Liver (tissue), 8 donors: ENCODE measurements at regions not wholly inside any gene's neighbourhood (a gene's known extent, or its start where the extent isn't known, plus 50 kb on each side); places are given as distances from the start of the nearest gene placed in this dataset.

ENCODE experiments used
- DNase-seq: peaks from one replicate; pipeline ENCODE4 v3.0.0-alpha.2; 2017; ENCODE audit warnings: low spot score
- H3K27ac ChIP-seq, 2 donors: one replicate each; pipeline ENCODE4 v1.7.0; 2013; ENCODE audit warnings: inconsistent platforms in 2 of 2, low read length in 2 of 2, control low read depth in 1 of 2, low read depth in 1 of 2, mild to moderate bottlenecking in 1 of 2
- H3K27me3 ChIP-seq, 4 donors: one replicate each; pipeline versions ENCODE4 v1.6.1 to v1.7.0; 2013; ENCODE audit warnings: low read length in 3 of 4, inconsistent platforms in 1 of 4, mild to moderate bottlenecking in 1 of 4, moderate library complexity in 1 of 4; ENCODE audit not compliant: control insufficient read depth in 4 of 4, insufficient read depth in 4 of 4
- H3K36me3 ChIP-seq, 4 donors: one replicate each; pipeline versions ENCODE4 v1.6.1 to v1.7.0; 2013; ENCODE audit warnings: low read length in 3 of 4, mild to moderate bottlenecking in 3 of 4, low read depth in 1 of 4, moderate library complexity in 1 of 4; ENCODE audit not compliant: control insufficient read depth in 4 of 4, insufficient read depth in 3 of 4
- H3K4me1 ChIP-seq, 4 donors: one replicate each; pipeline versions ENCODE4 v1.6.1 to v1.7.0; 2013; ENCODE audit warnings: low read length in 3 of 4, mild to moderate bottlenecking in 3 of 4, moderate library complexity in 1 of 4; ENCODE audit not compliant: control insufficient read depth in 4 of 4, insufficient read depth in 4 of 4
- H3K4me3 ChIP-seq, 3 donors: one replicate each; pipeline versions ENCODE4 v1.6.1 to v1.7.0; 2013; ENCODE audit warnings: low read length in 3 of 3, control low read depth in 1 of 3, low read depth in 1 of 3, mild to moderate bottlenecking in 1 of 3
- H3K9ac ChIP-seq, 2 donors: one replicate each; pipeline ENCODE4 v1.7.0; 2013; ENCODE audit warnings: low read length in 2 of 2, mild to moderate bottlenecking in 2 of 2, moderate library complexity in 2 of 2, control low read depth in 1 of 2, low read depth in 1 of 2
- H3K9me3 ChIP-seq, 4 donors: one replicate each; pipeline versions ENCODE4 v1.6.1 to v1.7.0; 2013; ENCODE audit warnings: low read length in 3 of 4; ENCODE audit not compliant: control insufficient read depth in 4 of 4
- EGR1 ChIP-seq, 2 donors: IDR thresholded peaks; 2 replicates each; pipeline ENCODE4 v1.6.1; 2016 to 2018; ENCODE audit warnings: antibody characterized with exemption in 2 of 2, low read depth in 2 of 2
- FOXA1 ChIP-seq: IDR thresholded peaks from 2 replicates; pipeline ENCODE4 v1.6.1; 2016; ENCODE audit warnings: antibody characterized with exemption
- FOXA2 ChIP-seq: IDR thresholded peaks from 2 replicates; pipeline ENCODE4 v1.6.1; 2016; ENCODE audit warnings: antibody characterized with exemption
- GABPA ChIP-seq, 2 donors: IDR thresholded peaks in 1 of 2; conservative IDR thresholded peaks in 1 of 2; 2 replicates each; pipeline ENCODE4 v1.6.1; 2016; ENCODE audit warnings: antibody characterized with exemption in 2 of 2, mild to moderate bottlenecking in 1 of 2, moderate library complexity in 1 of 2
- HNF4A ChIP-seq, 2 donors: conservative IDR thresholded peaks; 2 replicates each; pipeline ENCODE4 v1.6.1; 2016; ENCODE audit warnings: antibody characterized with exemption in 2 of 2, mild to moderate bottlenecking in 2 of 2
- HNF4G ChIP-seq: IDR thresholded peaks from 2 replicates; pipeline ENCODE4 v1.6.1; 2016; ENCODE audit warnings: antibody characterized with exemption
- JUND ChIP-seq, 2 donors: IDR thresholded peaks; 2 replicates each; pipeline ENCODE4 v1.6.1; 2016; ENCODE audit warnings: antibody characterized with exemption in 2 of 2
- NR2F2 ChIP-seq: IDR thresholded peaks from 2 replicates; pipeline ENCODE4 v1.6.1; 2016; ENCODE audit warnings: antibody characterized with exemption
- RAD21 ChIP-seq, 2 donors: IDR thresholded peaks; 2 replicates each; pipeline ENCODE4 v1.6.1; 2016; ENCODE audit warnings: antibody characterized with exemption in 2 of 2, mild to moderate bottlenecking in 2 of 2
- RXRA ChIP-seq, 2 donors: IDR thresholded peaks; 2 replicates each; pipeline ENCODE4 v1.6.1; 2017 to 2018; ENCODE audit warnings: antibody characterized with exemption in 2 of 2, mild to moderate bottlenecking in 1 of 2
- SP1 ChIP-seq: IDR thresholded peaks from 2 replicates; pipeline ENCODE4 v1.6.1; 2018; ENCODE audit warnings: antibody characterized with exemption, mild to moderate bottlenecking
- TAF1 ChIP-seq: conservative IDR thresholded peaks from 2 replicates; pipeline ENCODE4 v1.6.1; 2016; ENCODE audit warnings: antibody characterized with exemption, mild to moderate bottlenecking
- YY1 ChIP-seq: IDR thresholded peaks from 2 replicates; pipeline ENCODE4 v1.6.1; 2016; ENCODE audit warnings: antibody characterized with exemption, mild to moderate bottlenecking
- ZBTB33 ChIP-seq: IDR thresholded peaks from 2 replicates; pipeline ENCODE4 v1.6.1; 2016; ENCODE audit warnings: antibody characterized with exemption
- WGBS: extraction: QIAGEN DNeasy Blood & Tissue Kit; methylation state at CpG from one replicate; pipeline ENCODE4 v1.1.7; 2013; 5-methylcytosine and 5-hydroxymethylcytosine counted together
- TF ChIP-seq, protein P1 (sequence below): IDR thresholded peaks from 2 replicates; pipeline ENCODE4 v1.6.1; 2016; ENCODE audit warnings: antibody characterized with exemption
- TF ChIP-seq, protein P2 (sequence below): IDR thresholded peaks from 2 replicates; pipeline ENCODE4 v1.6.1; 2016; ENCODE audit warnings: antibody characterized with exemption, mild to moderate bottlenecking
- TF ChIP-seq, protein P3 (sequence below): IDR thresholded peaks from 2 replicates; pipeline ENCODE4 v1.6.1; 2016; ENCODE audit warnings: antibody characterized with exemption
- TF ChIP-seq, protein P4 (sequence below): fragments of 150-350 bp; IDR thresholded peaks from 2 replicates; pipeline ENCODE4 v1.5.1; 2017; ENCODE audit warnings: improper control_type of control experiment, low read depth, low read length; ENCODE audit not compliant: missing input control
- donor health status: healthy.
- donor health status: healthy.
- donor health status: healthy.
- donor health status: healthy.
- donor health status: healthy.

GRCh38 chr9:135214054-135214640 is 126.7 kb downstream of the OLFM1 start:
- TF ChIP-seq HNF4G (no peak), FOXA2 (no peak), YY1 (no peak)
- TF ChIP-seq, protein P1, sequence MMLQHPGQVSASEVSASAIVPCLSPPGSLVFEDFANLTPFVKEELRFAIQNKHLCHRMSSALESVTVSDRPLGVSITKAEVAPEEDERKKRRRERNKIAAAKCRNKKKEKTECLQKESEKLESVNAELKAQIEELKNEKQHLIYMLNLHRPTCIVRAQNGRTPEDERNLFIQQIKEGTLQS = no peak
- no peak for DNase-seq

DNA sequence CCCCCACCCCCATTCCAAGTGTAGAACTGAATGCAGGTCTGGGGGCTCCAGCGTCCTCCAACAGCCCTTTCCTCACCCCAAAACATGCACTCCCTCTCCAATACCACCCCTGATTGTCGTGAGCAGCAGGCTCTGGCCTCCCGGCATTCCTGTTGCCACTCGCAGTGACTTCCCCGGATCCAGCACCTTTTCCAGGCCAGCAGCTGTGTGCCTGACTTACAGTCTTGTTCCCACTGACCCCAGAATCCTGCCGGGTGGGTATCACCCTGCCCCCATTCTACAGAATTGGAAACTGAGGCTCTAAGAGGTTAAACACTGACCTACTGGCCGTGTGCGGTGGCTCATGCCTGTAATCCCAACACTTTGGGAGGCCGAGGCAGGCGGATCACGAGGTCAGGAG is 127.2 kb downstream of the OLFM1 start:
- peaks cover 0 to 14% (median 6%) of the 10 kb centered on the region in 4 donors for H3K4me1 ChIP-seq
- no peak overlapping the region for H3K4me3 ChIP-seq
- H3K27me3 ChIP-seq = peaks cover 0 to 14% (median 0%) of the 10 kb centered on the region in 4 donors
- no peak for DNase-seq
- H3K27ac ChIP-seq = no peak overlapping the region
- no peaks in the 10 kb centered on the region for H3K36me3 ChIP-seq
- no peak overlapping the region for H3K9ac ChIP-seq
- TF ChIP-seq GABPA (IDR thresholded peaks at IDR 0.05 in 1 of 2, conservative IDR thresholded peaks at IDR 0.05 in 1 of 2) (no peak), FOXA2 (no peak), JUND (IDR thresholded peaks at IDR 0.05) (no peak), RXRA (IDR thresholded peaks at IDR 0.05) (no peak), SP1 (no peak), ZBTB33 (no peak), YY1 (no peak), NR2F2 (no peak), RAD21 (IDR thresholded peaks at IDR 0.05) (no peak), TAF1 (no peak), EGR1 (IDR thresholded peaks at IDR 0.05; ENCODE audit: low read depth in 2 of 2) (no peak), HNF4G (no peak), HNF4A (conservative IDR thresholded peaks at IDR 0.05) (no peak), FOXA1 (no peak)
- TF ChIP-seq, protein P1 = no peak
- TF ChIP-seq, protein P2, sequence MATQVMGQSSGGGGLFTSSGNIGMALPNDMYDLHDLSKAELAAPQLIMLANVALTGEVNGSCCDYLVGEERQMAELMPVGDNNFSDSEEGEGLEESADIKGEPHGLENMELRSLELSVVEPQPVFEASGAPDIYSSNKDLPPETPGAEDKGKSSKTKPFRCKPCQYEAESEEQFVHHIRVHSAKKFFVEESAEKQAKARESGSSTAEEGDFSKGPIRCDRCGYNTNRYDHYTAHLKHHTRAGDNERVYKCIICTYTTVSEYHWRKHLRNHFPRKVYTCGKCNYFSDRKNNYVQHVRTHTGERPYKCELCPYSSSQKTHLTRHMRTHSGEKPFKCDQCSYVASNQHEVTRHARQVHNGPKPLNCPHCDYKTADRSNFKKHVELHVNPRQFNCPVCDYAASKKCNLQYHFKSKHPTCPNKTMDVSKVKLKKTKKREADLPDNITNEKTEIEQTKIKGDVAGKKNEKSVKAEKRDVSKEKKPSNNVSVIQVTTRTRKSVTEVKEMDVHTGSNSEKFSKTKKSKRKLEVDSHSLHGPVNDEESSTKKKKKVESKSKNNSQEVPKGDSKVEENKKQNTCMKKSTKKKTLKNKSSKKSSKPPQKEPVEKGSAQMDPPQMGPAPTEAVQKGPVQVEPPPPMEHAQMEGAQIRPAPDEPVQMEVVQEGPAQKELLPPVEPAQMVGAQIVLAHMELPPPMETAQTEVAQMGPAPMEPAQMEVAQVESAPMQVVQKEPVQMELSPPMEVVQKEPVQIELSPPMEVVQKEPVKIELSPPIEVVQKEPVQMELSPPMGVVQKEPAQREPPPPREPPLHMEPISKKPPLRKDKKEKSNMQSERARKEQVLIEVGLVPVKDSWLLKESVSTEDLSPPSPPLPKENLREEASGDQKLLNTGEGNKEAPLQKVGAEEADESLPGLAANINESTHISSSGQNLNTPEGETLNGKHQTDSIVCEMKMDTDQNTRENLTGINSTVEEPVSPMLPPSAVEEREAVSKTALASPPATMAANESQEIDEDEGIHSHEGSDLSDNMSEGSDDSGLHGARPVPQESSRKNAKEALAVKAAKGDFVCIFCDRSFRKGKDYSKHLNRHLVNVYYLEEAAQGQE = no peak
- TF ChIP-seq, protein P3, sequence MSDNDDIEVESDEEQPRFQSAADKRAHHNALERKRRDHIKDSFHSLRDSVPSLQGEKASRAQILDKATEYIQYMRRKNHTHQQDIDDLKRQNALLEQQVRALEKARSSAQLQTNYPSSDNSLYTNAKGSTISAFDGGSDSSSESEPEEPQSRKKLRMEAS = no peak
- TF ChIP-seq, protein P4, sequence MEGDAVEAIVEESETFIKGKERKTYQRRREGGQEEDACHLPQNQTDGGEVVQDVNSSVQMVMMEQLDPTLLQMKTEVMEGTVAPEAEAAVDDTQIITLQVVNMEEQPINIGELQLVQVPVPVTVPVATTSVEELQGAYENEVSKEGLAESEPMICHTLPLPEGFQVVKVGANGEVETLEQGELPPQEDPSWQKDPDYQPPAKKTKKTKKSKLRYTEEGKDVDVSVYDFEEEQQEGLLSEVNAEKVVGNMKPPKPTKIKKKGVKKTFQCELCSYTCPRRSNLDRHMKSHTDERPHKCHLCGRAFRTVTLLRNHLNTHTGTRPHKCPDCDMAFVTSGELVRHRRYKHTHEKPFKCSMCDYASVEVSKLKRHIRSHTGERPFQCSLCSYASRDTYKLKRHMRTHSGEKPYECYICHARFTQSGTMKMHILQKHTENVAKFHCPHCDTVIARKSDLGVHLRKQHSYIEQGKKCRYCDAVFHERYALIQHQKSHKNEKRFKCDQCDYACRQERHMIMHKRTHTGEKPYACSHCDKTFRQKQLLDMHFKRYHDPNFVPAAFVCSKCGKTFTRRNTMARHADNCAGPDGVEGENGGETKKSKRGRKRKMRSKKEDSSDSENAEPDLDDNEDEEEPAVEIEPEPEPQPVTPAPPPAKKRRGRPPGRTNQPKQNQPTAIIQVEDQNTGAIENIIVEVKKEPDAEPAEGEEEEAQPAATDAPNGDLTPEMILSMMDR = no peak
- 78% methylated on average over 11 of the region's 11 CpGs for WGBS
- peaks cover 0 to 4% (median 0%) of the 10 kb centered on the region in 4 donors for H3K9me3 ChIP-seq

More at GRCh38 chr9:135214054-135214640, 126.7 kb downstream of the OLFM1 start:
- Histone ChIP-seq H3K27ac (no peak overlapping the region), H3K4me3 (no peak overlapping the region), H3K36me3 (no peaks in the 10 kb centered on the region), H3K9me3 (peaks cover 0 to 4% (median 0%) of the 10 kb centered on the region in 4 donors), H3K4me1 (peaks cover 0 to 14% (median 6%) of the 10 kb centered on the region in 4 donors), H3K27me3 (peaks cover 0 to 14% (median 0%) of the 10 kb centered on the region in 4 donors), H3K9ac (no peak overlapping the region)
- 84% methylated on average over 19 of the region's 19 CpGs for WGBS
